ENCODE measurements at regions not wholly inside any gene's neighbourhood (a gene's known extent, or its start where the extent isn't known, plus 50 kb on each side); places are given as distances from the start of the nearest gene placed in this dataset.
"Not testable (repeated sequence)": the region's sequence is repeated elsewhere in the genome, so short reads cannot be mapped to it uniquely, and the experiment has no call there.

GRCh38 chr20:22962567-22963439 is 72.3 kb upstream of the SSTR4 start:
- no peak for DNase-seq (ENCODE audit: extremely low read depth, low read depth)
- no peak for TF ChIP-seq CTCF (IDR thresholded peaks at IDR 0.05; ENCODE audit: low read depth, low read length, missing control alignments)
- H3K4me3 ChIP-seq (replicated peaks; ENCODE audit: low read depth, low read length) = no peak overlapping the region

DNA sequence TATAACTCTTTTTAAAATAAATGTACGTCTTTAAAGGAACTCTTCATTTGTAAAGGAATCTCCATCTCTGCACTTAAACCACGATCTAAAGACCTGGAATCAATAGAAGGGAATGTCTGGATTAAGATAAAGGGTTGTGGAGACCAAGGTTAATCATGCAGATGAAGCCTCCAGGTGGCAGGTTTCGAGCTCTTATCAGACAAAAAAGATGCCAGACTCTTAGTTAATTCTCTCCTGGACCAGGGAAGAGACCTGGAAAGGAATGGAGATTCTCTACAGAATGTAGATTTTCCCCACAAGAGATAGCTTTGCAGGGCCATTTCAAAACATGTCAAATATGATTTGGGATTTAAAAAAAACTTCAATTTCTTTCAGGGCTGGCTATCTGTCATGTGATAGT is 71.5 kb upstream of the SSTR4 start:
- no peak for DNase-seq (ENCODE audit: extremely low read depth, low read depth)
- no peak for TF ChIP-seq CTCF (IDR thresholded peaks at IDR 0.05; ENCODE audit: low read depth, low read length, missing control alignments)

GRCh38 chr20:22966787-22967464 is 68.2 kb upstream of the SSTR4 start:
- TF ChIP-seq CTCF (IDR thresholded peaks at IDR 0.05; ENCODE audit: low read depth, low read length, missing control alignments) = no peak
- H3K4me3 ChIP-seq (replicated peaks; ENCODE audit: low read depth, low read length) = no peak overlapping the region
- no peak for DNase-seq (ENCODE audit: extremely low read depth, low read depth)

More for the DNA sequence above, 71.5 kb upstream of the SSTR4 start:
- H3K4me3 ChIP-seq (replicated peaks; ENCODE audit: low read depth, low read length) = no peak overlapping the region

GRCh38 chr20:22967706-22968105 is 67.4 kb upstream of the SSTR4 start:
- H3K4me3 ChIP-seq (replicated peaks; ENCODE audit: low read depth, low read length); DNase-seq (ENCODE audit: extremely low read depth, low read depth): not testable (repeated sequence)

DNA sequence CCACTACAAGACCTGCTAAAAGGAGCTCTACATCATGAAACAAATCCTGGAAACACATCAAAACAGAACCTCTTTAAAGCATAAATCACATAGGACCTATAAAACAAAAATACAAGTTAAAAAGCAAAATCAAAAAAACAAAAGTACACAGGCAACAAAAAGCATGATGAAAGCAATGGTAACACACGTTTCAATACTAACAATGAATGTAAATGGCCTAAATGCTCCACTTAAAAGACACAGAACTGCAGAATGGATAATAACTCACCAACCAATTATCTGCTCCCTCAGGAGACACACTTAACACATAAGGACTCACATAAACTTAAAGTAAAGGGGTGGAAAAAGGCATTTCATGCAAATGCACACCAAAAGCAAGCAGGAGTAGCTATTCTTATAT is 66.1 kb upstream of the SSTR4 start:
- not testable (repeated sequence) for DNase-seq (ENCODE audit: extremely low read depth, low read depth); H3K4me3 ChIP-seq (replicated peaks; ENCODE audit: low read depth, low read length)

GRCh38 chr20:22971077-22971476 is 64.0 kb upstream of the SSTR4 start:
- not testable (repeated sequence) for H3K4me3 ChIP-seq (replicated peaks; ENCODE audit: low read depth, low read length); DNase-seq (ENCODE audit: extremely low read depth, low read depth)

DNA sequence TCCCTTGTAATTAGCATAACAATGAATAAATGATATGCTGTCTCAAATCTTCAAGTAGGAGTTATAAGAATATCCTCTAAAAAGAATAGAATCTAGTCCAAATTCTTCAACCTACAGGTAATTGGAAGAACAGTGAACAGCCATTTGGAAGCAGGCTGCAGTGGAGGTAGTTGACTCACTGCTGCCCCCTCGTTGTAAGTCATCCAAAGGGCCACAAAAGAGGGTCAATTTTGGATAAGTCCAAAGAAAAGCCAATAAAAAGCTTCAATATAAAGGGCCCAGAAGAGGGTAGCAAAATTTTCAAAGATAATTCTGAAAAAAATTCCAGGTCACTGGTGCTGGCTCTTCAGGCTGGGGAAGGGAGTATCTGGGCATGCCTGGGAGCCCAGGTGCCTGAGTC is 60.8 kb upstream of the SSTR4 start:
- no peak for DNase-seq (ENCODE audit: extremely low read depth, low read depth)
- TF ChIP-seq CTCF (IDR thresholded peaks at IDR 0.05; ENCODE audit: low read depth, low read length, missing control alignments) = peak; percentile 50
- H3K4me3 ChIP-seq (replicated peaks; ENCODE audit: low read depth, low read length) = no peak overlapping the region

DNA sequence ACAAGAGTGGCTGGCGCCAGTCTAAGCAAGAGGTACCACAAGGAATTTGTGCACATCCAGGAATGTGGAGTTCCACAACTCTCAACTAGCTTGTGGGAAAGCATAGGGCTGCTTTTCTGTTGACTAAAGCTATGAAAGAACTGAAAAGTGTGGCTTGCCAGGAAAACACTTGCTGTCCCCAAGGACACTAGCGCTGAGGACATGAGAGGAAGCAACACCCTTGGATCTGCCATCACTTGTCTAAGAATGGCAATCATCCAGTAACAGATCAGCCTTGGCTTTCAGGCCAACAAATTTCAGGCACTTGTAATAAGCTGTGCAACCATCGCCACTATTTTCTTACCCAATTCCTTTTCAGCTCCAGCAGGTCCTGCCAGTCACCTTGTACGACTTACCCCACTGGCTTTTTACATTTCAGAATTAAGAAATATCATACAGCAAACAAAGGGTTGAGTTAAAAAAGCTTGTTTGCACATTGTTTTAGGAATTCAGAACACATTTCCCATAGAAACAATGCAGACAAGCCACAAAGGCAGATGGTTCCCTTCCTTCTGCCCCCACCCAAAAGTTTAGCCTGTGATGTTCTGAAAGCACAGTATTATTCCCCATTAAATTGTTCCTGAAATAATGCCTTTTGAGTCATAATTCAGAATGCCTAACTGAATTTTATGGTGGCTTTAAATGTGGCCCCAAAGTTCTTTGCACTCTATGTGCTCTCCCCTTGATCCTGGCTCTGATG is 57.9 kb upstream of the SSTR4 start:
- TF ChIP-seq CTCF (IDR thresholded peaks at IDR 0.05; ENCODE audit: low read depth, low read length, missing control alignments) = no peak
- no peak overlapping the region for H3K4me3 ChIP-seq (replicated peaks; ENCODE audit: low read depth, low read length)
- no peak for DNase-seq (ENCODE audit: extremely low read depth, low read depth)

Data from HFF-Myc (cell line).